MM.1S (cell line): ENCODE measurements at regions not wholly inside any gene's neighbourhood (a gene's known extent, or its start where the extent isn't known, plus 50 kb on each side); places are given as distances from the start of the nearest gene placed in this dataset.

ENCODE experiments used
- EZH2 ChIP-seq: fragments of 300-600 bp; sonication (generic); optimal IDR thresholded peaks from 2 replicates; pipeline ENCODE3; 2017; ENCODE audit warnings: low read depth, mild to moderate bottlenecking, antibody characterized with exemption, low read length, mixed read lengths
- TF ChIP-seq, protein P1 (sequence below): fragments of 300-600 bp; sonication (generic); IDR thresholded peaks from 2 replicates; pipeline ENCODE4 v1.5.1; 2016; ENCODE audit warnings: antibody characterized with exemption, low read length, mixed read lengths

DNA sequence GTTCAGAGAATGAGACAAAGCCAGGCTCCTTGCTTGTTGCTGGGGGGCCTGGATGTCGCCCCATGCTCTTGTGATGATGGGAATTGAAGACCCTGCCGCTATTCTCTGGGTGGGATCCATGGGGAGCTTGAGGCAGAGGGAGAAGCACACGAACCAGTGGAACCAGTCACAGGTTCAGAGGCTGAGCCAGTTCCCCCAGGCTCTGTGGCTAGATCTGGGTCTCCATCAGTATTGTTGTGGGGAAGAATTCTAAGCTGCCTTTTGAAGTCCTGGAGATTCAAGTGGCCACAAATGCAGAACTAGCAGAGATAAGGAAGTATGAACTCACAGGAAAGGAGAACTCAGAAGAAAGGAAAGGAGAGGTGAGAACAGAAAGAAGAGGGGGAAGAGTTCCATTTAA is 219.4 kb downstream of the MSX2 start:
- TF ChIP-seq, protein P1, sequence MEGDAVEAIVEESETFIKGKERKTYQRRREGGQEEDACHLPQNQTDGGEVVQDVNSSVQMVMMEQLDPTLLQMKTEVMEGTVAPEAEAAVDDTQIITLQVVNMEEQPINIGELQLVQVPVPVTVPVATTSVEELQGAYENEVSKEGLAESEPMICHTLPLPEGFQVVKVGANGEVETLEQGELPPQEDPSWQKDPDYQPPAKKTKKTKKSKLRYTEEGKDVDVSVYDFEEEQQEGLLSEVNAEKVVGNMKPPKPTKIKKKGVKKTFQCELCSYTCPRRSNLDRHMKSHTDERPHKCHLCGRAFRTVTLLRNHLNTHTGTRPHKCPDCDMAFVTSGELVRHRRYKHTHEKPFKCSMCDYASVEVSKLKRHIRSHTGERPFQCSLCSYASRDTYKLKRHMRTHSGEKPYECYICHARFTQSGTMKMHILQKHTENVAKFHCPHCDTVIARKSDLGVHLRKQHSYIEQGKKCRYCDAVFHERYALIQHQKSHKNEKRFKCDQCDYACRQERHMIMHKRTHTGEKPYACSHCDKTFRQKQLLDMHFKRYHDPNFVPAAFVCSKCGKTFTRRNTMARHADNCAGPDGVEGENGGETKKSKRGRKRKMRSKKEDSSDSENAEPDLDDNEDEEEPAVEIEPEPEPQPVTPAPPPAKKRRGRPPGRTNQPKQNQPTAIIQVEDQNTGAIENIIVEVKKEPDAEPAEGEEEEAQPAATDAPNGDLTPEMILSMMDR: no peak
- TF ChIP-seq EZH2: no peak
